ENCODE measurements at regions not wholly inside any gene's neighbourhood (a gene's known extent, or its start where the extent isn't known, plus 50 kb on each side); places are given as distances from the start of the nearest gene placed in this dataset.

DNA sequence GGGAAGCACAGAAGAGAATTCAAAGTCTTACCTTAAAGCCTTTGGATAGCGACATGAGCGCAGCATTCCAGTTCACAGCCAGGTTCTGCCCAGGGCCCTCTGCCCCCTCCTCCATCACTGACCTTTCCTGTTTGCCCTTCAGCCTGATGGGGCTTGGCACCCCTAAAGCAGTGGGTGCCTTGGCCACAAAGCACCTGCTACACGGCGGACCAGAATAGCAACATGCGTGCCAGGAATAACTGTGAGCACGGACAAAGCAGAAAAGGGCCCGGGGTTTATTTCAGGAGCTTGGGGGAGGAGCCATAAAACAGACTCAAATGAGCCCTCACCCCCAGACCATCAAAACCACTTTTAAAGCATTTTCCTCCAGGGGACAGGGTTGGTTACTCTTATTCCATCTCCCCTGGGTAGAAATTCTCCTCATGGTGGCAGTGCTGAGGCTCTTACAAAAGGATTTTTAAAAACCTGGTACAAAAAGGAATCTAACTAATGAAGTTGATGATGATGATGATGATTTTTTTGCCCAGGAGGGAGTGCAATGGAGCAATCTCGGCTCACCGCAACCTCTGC lies 135.4 kb downstream of the KLF13 start:
- Histone ChIP-seq H3K4me3 (no peak overlapping the region), H3K9me3 (no peaks in the 10 kb centered on the region), H3K4me1 (peaks cover 0 to 13% (median under 1%) of the 10 kb centered on the region in 4 donors), H3K27me3 (no peaks in the 10 kb centered on the region), H3K27ac (no peak overlapping the region), H3K36me3 (no peaks in the 10 kb centered on the region)
- TF ChIP-seq EP300 (IDR thresholded peaks at IDR 0.05) (no peak), POLR2A (IDR thresholded peaks at IDR 0.05) (no peak)
- TF ChIP-seq, protein P1, sequence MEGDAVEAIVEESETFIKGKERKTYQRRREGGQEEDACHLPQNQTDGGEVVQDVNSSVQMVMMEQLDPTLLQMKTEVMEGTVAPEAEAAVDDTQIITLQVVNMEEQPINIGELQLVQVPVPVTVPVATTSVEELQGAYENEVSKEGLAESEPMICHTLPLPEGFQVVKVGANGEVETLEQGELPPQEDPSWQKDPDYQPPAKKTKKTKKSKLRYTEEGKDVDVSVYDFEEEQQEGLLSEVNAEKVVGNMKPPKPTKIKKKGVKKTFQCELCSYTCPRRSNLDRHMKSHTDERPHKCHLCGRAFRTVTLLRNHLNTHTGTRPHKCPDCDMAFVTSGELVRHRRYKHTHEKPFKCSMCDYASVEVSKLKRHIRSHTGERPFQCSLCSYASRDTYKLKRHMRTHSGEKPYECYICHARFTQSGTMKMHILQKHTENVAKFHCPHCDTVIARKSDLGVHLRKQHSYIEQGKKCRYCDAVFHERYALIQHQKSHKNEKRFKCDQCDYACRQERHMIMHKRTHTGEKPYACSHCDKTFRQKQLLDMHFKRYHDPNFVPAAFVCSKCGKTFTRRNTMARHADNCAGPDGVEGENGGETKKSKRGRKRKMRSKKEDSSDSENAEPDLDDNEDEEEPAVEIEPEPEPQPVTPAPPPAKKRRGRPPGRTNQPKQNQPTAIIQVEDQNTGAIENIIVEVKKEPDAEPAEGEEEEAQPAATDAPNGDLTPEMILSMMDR (IDR thresholded peaks at IDR 0.05), result no peak
- 77 to 88% methylated on average over 9 of the region's 9 CpGs for WGBS, 2 donors
- no peak for DNase-seq (ENCODE audit: low spot score in 2 of 2)

DNA sequence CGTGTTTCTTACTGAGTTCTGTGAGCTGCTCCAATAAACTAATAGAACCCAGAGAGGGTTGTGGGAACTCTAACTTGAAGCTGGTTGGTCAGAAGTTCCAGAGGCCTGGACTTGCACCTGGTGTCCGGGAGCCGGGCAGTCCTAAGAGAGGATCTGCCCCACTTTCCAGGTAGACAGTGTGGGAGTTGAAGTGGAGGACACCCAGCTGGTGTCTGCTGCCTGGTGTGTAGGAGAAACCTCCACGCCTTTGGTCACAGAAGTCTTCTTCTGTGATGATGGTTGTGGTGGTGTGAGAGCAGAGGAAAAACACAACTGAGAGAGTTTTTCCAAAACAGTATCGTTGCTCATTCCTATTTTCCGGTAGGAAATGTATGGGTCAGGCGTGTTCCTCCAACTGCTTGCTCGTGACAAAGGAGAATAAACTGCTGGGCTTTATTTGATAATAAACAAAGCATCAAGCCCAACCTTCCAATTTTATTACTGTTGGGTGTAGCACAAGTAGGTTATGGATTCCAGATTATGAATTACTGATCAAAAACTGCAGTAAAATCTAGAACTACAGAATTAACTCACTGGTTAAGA lies 137.0 kb downstream of the KLF13 start:
- H3K9me3 ChIP-seq, result no peaks in the 10 kb centered on the region
- H3K27me3 ChIP-seq, result no peaks in the 10 kb centered on the region
- 71 to 83% methylated on average over 8 of the region's 8 CpGs for WGBS, 2 donors
- no peak for DNase-seq (ENCODE audit: low spot score in 2 of 2)
- no peak overlapping the region for H3K4me3 ChIP-seq
- TF ChIP-seq, protein P1 (IDR thresholded peaks at IDR 0.05), result no peak
- TF ChIP-seq POLR2A (IDR thresholded peaks at IDR 0.05) (no peak), EP300 (IDR thresholded peaks at IDR 0.05) (no peak)
- H3K27ac ChIP-seq, result no peak overlapping the region
- no peaks in the 10 kb centered on the region for H3K4me1 ChIP-seq
- no peaks in the 10 kb centered on the region for H3K36me3 ChIP-seq

DNA sequence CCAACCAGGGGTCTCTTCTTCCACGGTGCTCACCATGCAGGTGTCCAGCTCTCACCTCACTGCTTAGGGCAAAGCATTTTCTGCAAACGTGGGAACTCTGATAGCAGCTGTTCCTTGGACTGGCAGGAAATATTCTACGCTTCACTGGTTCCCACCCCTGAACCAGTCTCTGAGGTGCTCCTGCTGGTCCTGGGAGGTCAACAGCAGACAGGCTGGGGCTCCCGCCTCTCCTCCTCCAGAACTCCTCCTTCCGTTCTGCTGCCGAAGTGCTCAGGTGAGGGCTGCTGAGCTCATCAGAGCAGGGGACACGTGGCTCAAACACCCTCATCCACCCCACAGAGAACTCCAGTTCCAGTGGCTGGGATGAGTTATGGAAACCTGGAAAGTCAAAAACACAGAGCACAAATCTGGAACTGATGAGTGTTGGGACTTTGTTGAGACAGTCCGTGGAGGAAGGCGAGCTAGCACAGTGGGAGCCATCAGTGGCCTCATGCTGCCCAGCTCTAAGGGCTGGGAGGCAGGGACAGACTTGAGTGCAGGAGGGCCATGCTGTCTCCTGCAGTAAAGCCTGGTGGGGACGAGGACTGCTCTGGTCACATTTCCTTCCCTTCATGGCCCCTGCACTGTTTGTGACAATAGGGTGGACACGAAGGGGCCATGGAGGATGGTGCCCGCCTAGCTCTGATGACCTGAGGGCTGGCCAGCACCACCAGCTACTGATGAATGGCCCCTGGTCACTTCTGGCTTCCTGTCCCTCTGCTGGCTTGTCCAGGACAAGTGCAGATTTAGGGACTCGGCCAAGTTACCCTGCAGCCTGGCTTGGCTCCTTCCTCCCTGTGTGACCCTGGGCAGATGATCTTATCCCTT lies 137.8 kb downstream of the KLF13 start:
- WGBS, 2 donors, result 76 to 84% methylated on average over 12 to 13 of the region's 13 CpGs

DNA sequence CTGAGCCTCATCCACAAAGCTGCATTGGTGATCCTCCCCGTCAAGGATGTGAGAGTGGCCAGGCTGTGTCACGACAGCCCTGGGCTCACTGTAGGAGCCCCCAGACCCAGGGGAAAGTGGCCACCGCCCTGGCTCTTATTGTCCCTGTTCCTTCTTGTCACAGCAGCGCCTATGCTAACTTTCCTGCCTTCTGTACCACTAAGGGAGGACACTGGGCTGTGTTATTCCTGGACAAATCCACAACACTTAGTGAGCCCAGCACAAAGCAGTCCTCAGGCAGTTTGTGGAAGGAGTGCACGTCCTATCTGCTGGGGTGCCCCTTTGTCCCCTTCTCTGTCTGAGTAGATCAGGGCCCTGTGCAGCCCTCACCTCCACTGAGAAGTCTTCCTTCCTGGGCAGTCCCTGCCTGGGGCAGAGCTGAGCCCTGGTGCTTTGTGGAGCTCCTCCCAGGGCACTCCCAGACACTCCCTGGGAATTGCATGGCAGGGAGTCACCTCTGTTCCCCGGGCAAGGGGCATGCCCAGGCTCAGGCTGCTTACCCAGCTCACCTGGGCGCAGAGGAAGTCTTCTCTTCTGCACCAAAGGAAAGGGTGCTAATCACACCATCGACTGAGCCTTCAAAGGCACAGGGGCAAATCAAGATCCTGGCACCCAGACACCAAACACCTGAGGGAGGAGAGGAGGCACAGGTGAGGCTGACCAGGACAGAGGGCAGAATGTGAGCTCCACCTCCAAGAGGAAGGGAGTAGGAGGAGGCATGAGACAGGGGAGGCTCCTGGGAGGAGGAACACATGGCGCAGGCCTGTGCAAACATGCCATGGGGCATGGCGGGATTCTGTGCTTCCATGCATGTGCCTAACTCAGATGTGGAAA lies 138.7 kb downstream of the KLF13 start:
- no peaks in the 10 kb centered on the region for H3K9me3 ChIP-seq
- TF ChIP-seq, protein P1 (IDR thresholded peaks at IDR 0.05), result no peak
- no peak for TF ChIP-seq EP300 (IDR thresholded peaks at IDR 0.05)
- no peak for TF ChIP-seq POLR2A (IDR thresholded peaks at IDR 0.05)
- DNase-seq (ENCODE audit: low spot score in 2 of 2), result no peak
- H3K27ac ChIP-seq, result peak overlapping the region in 1 of 4 donors; percentile 40
- no peaks in the 10 kb centered on the region for H3K27me3 ChIP-seq
- WGBS, 2 donors, result 47 to 84% methylated on average over 6 to 8 of the region's 10 CpGs
- H3K4me1 ChIP-seq, result no peaks in the 10 kb centered on the region
- no peaks in the 10 kb centered on the region for H3K36me3 ChIP-seq
- H3K4me3 ChIP-seq, result no peak overlapping the region

More for the DNA sequence above, 137.8 kb downstream of the KLF13 start:
- no peak for TF ChIP-seq POLR2A (IDR thresholded peaks at IDR 0.05)
- TF ChIP-seq EP300 (IDR thresholded peaks at IDR 0.05), result no peak
- TF ChIP-seq, protein P1 (IDR thresholded peaks at IDR 0.05), result no peak
- H3K27me3 ChIP-seq, result no peaks in the 10 kb centered on the region
- H3K4me1 ChIP-seq, result no peaks in the 10 kb centered on the region
- H3K36me3 ChIP-seq, result no peaks in the 10 kb centered on the region
- peak overlapping the region in 1 of 4 donors; percentile 40 for H3K27ac ChIP-seq
- no peak overlapping the region for H3K4me3 ChIP-seq
- no peak for DNase-seq (ENCODE audit: low spot score in 2 of 2)
- H3K9me3 ChIP-seq, result no peaks in the 10 kb centered on the region
